ENCODE measurements at regions not wholly inside any gene's neighbourhood (a gene's known extent, or its start where the extent isn't known, plus 50 kb on each side); places are given as distances from the start of the nearest gene placed in this dataset.

GRCh38 chr2:100718065-100718629, 101.8 kb upstream of the NPAS2 start:
- TF ChIP-seq EP300 (IDR thresholded peaks at IDR 0.05) (no peak), POLR2A (IDR thresholded peaks at IDR 0.05) (no peak), CTCF (IDR thresholded peaks at IDR 0.05) (no peak)

Data from suprapubic skin (tissue), 3 donors.